H1 (cell line): ENCODE measurements at regions not wholly inside any gene's neighbourhood (a gene's known extent, or its start where the extent isn't known, plus 50 kb on each side); places are given as distances from the start of the nearest gene placed in this dataset.

Experiments used
- CREB1 ChIP-seq: IDR thresholded peaks from 2 replicates; pipeline ENCODE4 v1.6.1; 2012; ENCODE audit warnings: inconsistent platforms
- EZH2 ChIP-seq: fragments of 200-600 bp; sonication (generic); IDR thresholded peaks from 2 replicates; pipeline ENCODE4 v1.7.1; 2012; ENCODE audit warnings: low read depth, mild to moderate bottlenecking, moderate library complexity, low read length, inconsistent platforms; ENCODE audit not compliant: severe bottlenecking
- JUN ChIP-seq: IDR thresholded peaks from 2 replicates; pipeline ENCODE4 v1.6.1; 2011; ENCODE audit warnings: low read depth, mild to moderate bottlenecking, improper control_type of control experiment, low read length
- KDM5A ChIP-seq: fragments of 200-600 bp; IDR thresholded peaks from 2 replicates; pipeline ENCODE4 v1.7.1; 2012; ENCODE audit warnings: mild to moderate bottlenecking, low read length, inconsistent platforms, mixed read lengths
- NRF1 ChIP-seq: IDR thresholded peaks from 2 replicates; pipeline ENCODE4 v1.6.1; 2011; ENCODE audit warnings: mild to moderate bottlenecking, low read depth, low read length, improper control_type of control experiment
- POLR2A ChIP-seq, 2 experiments: IDR thresholded peaks; 1 replicate in 1 of 2; 2 replicates in 1 of 2; pipeline ENCODE4 v1.6.1; 2011; ENCODE audit warnings: low read depth in 2 of 2, low read length in 2 of 2, mild to moderate bottlenecking in 2 of 2; ENCODE audit errors: control extremely low read depth in 1 of 2
- TF ChIP-seq, protein P1 (sequence below), 3 experiments: IDR thresholded peaks; 1 replicate in 2 of 3; 2 replicates in 1 of 3; pipeline versions ENCODE4 v1.5.1 to v1.6.1; 2011; ENCODE audit warnings: low read length in 3 of 3, mild to moderate bottlenecking in 3 of 3, inconsistent platforms in 2 of 3, low read depth in 1 of 3, moderate library complexity in 1 of 3; ENCODE audit not compliant: insufficient read depth in 1 of 3; ENCODE audit errors: control extremely low read depth in 1 of 3

DNA sequence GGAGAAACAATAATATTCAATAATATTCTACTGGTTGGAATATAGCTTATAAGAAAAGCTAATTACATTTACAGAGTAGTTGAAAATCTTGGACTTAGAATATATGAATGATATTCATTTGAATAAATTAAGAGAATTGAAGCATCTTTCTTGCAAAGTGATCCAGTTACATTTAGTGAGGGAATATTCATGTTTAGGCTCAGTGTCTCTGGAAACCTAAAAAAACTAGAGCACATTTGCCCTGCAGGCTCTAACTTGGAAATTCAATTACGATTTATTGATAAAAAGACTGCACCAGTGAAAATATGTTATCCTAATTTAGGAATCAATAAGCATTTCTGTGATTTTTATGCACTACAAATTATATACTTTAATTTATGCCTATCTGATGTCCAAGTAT is 58.3 kb upstream of the RAP1GDS1 start:
- TF ChIP-seq POLR2A (IDR thresholded peaks at IDR 0.05; ENCODE audit: control extremely low read depth in 1 of 2, low read depth in 2 of 2, low read length in 2 of 2) = no peak
- TF ChIP-seq EZH2 = no peak
- no peak for TF ChIP-seq JUN
- no peak for TF ChIP-seq CREB1
- TF ChIP-seq NRF1 = no peak
- TF ChIP-seq KDM5A = no peak
- TF ChIP-seq, protein P1, sequence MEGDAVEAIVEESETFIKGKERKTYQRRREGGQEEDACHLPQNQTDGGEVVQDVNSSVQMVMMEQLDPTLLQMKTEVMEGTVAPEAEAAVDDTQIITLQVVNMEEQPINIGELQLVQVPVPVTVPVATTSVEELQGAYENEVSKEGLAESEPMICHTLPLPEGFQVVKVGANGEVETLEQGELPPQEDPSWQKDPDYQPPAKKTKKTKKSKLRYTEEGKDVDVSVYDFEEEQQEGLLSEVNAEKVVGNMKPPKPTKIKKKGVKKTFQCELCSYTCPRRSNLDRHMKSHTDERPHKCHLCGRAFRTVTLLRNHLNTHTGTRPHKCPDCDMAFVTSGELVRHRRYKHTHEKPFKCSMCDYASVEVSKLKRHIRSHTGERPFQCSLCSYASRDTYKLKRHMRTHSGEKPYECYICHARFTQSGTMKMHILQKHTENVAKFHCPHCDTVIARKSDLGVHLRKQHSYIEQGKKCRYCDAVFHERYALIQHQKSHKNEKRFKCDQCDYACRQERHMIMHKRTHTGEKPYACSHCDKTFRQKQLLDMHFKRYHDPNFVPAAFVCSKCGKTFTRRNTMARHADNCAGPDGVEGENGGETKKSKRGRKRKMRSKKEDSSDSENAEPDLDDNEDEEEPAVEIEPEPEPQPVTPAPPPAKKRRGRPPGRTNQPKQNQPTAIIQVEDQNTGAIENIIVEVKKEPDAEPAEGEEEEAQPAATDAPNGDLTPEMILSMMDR (IDR thresholded peaks at IDR 0.05; ENCODE audit: control extremely low read depth in 1 of 3, insufficient read depth in 1 of 3, low read depth in 1 of 3, low read length in 3 of 3) = no peak
